Esophagus muscularis mucosa (tissue), 4 donors: ENCODE measurements at regions not wholly inside any gene's neighbourhood (a gene's known extent, or its start where the extent isn't known, plus 50 kb on each side); places are given as distances from the start of the nearest gene placed in this dataset.

Experiments used
- DNase-seq: peaks from one replicate; pipeline ENCODE4 v3.0.0-alpha.2; 2017; ENCODE audit errors: extremely low spot score
- H3K27ac ChIP-seq, 4 donors: fragments of 200-600 bp; sonication (generic); replicated peaks in 1 of 4; 1 replicate in 3 of 4; 2 replicates in 1 of 4; pipeline ENCODE4 v1.5.1; 2016 to 2019; ENCODE audit warnings: mild to moderate bottlenecking in 1 of 4
- H3K27me3 ChIP-seq, 4 donors: fragments of 200-600 bp; sonication (generic); one replicate each; pipeline versions ENCODE4 v1.5.1 to v1.6.0; 2016 to 2019
- H3K36me3 ChIP-seq, 4 donors: fragments of 200-600 bp; sonication (generic); one replicate each; pipeline ENCODE4 v1.5.1; 2016 to 2019
- H3K4me1 ChIP-seq, 4 donors: fragments of 200-600 bp; sonication (generic); one replicate each; pipeline ENCODE4 v1.5.1; 2016 to 2019
- H3K4me3 ChIP-seq, 4 donors: fragments of 200-600 bp; sonication (generic); 1 replicate in 2 of 4; 2 replicates in 2 of 4; pipeline ENCODE4 v1.5.1; 2016 to 2019; ENCODE audit warnings: mild to moderate bottlenecking in 4 of 4, moderate library complexity in 1 of 4
- H3K9me3 ChIP-seq, 4 donors: fragments of 200-600 bp; sonication (generic); 1 replicate in 3 of 4; 2 replicates in 1 of 4; pipeline ENCODE4 v1.5.1; 2016 to 2019
- CTCF ChIP-seq, 3 experiments: fragments of 200-600 bp in 2 of 3; fragments of 450-650 bp in 1 of 3; sonication (generic) in 2 of 3; IDR thresholded peaks; one replicate each; pipeline ENCODE4 v1.5.1; 2017 to 2019; ENCODE audit warnings: antibody characterized with exemption in 3 of 3, mild to moderate bottlenecking in 2 of 3, moderate library complexity in 1 of 3
- EP300 ChIP-seq: sonication (generic); formaldehyde crosslinking; IDR thresholded peaks from one replicate; pipeline ENCODE4 v1.6.1; 2017; ENCODE audit warnings: antibody characterized with exemption
- POLR2A ChIP-seq: fragments of 450-650 bp; IDR thresholded peaks from one replicate; pipeline ENCODE4 v1.6.1; 2017; ENCODE audit warnings: antibody characterized with exemption, moderate library complexity, mild to moderate bottlenecking, low read depth
- POLR2AphosphoS5 ChIP-seq, 2 donors: sonication (generic); formaldehyde crosslinking; IDR thresholded peaks; one replicate each; pipeline ENCODE4 v1.6.1; 2017; ENCODE audit warnings: antibody characterized with exemption in 2 of 2
- WGBS: methylation state at CpG from one replicate; pipeline ENCODE4 v1.1.5; 2018; 5-methylcytosine and 5-hydroxymethylcytosine counted together
- intact Hi-C: fragments of 100-400 bp; cut with DNase I; formaldehyde crosslinking; loops from one replicate; pipeline ENCODE4 v1.15.1; 2023

- Histone ChIP-seq H3K4me3 (no peak overlapping the region), H3K9me3 (no peaks in the 10 kb centered on the region), H3K27ac (no peak overlapping the region), H3K36me3 (no peaks in the 10 kb centered on the region), H3K27me3 (no peaks in the 10 kb centered on the region), H3K4me1 (no peaks in the 10 kb centered on the region)
- whole genome bisulfite sequencing: 26% methylated on average over 5 of the region's 5 CpGs
- TF ChIP-seq POLR2AphosphoS5 (IDR thresholded peaks at IDR 0.05) (no peak), CTCF (IDR thresholded peaks at IDR 0.05) (no peak), POLR2A (no peak), EP300 (no peak)
- DNase-seq: no peak
- intact Hi-C loops: no loop called here
These were observed 330.4 kb downstream of the LPIN1 start for GRCh38 chr2:12076810-12077209.

- Histone ChIP-seq H3K9me3 (no peaks in the 10 kb centered on the region), H3K36me3 (no peaks in the 10 kb centered on the region), H3K4me1 (no peaks in the 10 kb centered on the region), H3K27me3 (no peaks in the 10 kb centered on the region), H3K4me3 (no peak overlapping the region), H3K27ac (no peak overlapping the region)
- intact Hi-C loops: no loop called here
- TF ChIP-seq CTCF (IDR thresholded peaks at IDR 0.05) (no peak), POLR2AphosphoS5 (IDR thresholded peaks at IDR 0.05) (no peak), EP300 (no peak), POLR2A (no peak)
- DNase-seq: no peak
- 91% methylated on average over 4 of the region's 4 CpGs for WGBS
These were observed 333.9 kb downstream of the LPIN1 start for GRCh38 chr2:12080360-12080759.

DNA sequence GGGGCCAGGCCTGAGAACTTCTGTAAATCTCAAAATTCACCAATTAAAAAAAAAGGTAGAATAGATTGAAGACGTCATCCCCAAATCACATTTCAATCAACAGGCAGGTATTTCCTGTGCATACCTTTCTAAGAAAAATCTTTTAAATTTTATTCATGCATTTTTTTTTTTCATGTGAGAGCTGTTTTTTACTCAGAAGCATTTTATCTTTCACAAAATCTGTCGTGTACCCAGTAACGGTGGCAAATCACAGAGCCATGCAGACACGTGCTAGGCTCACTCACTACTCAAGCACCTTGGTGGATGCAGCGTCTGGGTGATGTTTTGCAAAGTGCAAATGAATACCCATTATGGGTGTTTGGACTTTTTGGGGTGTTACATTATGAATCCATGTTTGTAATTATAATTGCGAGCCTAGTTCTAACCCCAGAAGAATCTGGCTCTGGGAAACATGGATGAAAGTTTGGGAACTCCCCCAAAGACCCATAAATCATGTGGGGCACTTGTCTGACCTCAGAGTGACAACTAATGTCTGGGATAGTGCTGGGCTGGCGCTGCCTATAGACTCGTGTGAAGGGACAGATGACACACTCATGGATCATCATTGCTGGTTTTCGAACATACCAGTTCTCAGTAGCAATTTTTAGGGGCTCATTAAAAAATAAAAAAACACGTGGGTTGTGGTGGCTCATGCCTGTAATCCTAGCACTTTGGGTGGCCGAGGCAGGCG, 335.2 kb downstream of the LPIN1 start:
- H3K27ac ChIP-seq: no peak overlapping the region
- no peaks in the 10 kb centered on the region for H3K27me3 ChIP-seq
- H3K9me3 ChIP-seq: no peaks in the 10 kb centered on the region
- no peak overlapping the region for H3K4me3 ChIP-seq
- no peaks in the 10 kb centered on the region for H3K4me1 ChIP-seq
- no peak for DNase-seq
- intact Hi-C loops: no loop called here
- no peak for TF ChIP-seq EP300
- TF ChIP-seq POLR2A: no peak
- no peak for TF ChIP-seq CTCF (IDR thresholded peaks at IDR 0.05)
- TF ChIP-seq POLR2AphosphoS5 (IDR thresholded peaks at IDR 0.05): no peak
- no peaks in the 10 kb centered on the region for H3K36me3 ChIP-seq
- WGBS: 88% methylated on average over 12 of the region's 12 CpGs

- WGBS: 80% methylated on average over 9 of the region's 9 CpGs
- DNase-seq: no peak
- intact Hi-C loops: no loop called here
- Histone ChIP-seq H3K27me3 (no peaks in the 10 kb centered on the region), H3K4me3 (no peak overlapping the region), H3K27ac (no peak overlapping the region), H3K36me3 (no peaks in the 10 kb centered on the region), H3K4me1 (no peaks in the 10 kb centered on the region), H3K9me3 (no peaks in the 10 kb centered on the region)
- TF ChIP-seq POLR2AphosphoS5 (IDR thresholded peaks at IDR 0.05) (no peak), POLR2A (no peak), EP300 (no peak), CTCF (IDR thresholded peaks at IDR 0.05) (no peak)
These were observed 336.7 kb downstream of the LPIN1 start for GRCh38 chr2:12083081-12083581.
